DMS53 (cell line): ENCODE measurements at regions not wholly inside any gene's neighbourhood (a gene's known extent, or its start where the extent isn't known, plus 50 kb on each side); places are given as distances from the start of the nearest gene placed in this dataset.

Experiments
- DNase-seq: peaks from one replicate; lab custom pipeline; 2025; lab: John Stamatoyannopoulos, UW

DNA sequence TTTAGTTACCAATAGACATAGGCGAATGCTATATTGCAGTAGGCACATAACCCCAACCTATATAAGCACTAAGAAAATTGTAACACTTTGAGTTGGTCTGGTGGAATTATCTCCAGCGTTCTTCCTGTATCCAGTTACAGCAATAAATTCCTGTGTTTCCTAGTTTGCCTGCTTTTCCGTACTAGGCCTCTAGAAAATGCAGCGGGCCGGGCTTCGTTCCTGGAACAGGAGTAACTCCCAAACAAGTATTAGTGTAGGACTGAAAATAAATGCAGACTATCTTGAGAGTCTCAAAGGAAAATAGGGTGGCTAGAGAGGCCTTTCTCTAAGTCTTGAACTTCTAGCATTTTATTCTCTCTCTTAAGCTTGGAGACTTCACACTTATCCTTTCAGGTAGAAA is 159.8 kb downstream of the OR13H1 start:
- peak; percentile 68 for DNase-seq

DNA sequence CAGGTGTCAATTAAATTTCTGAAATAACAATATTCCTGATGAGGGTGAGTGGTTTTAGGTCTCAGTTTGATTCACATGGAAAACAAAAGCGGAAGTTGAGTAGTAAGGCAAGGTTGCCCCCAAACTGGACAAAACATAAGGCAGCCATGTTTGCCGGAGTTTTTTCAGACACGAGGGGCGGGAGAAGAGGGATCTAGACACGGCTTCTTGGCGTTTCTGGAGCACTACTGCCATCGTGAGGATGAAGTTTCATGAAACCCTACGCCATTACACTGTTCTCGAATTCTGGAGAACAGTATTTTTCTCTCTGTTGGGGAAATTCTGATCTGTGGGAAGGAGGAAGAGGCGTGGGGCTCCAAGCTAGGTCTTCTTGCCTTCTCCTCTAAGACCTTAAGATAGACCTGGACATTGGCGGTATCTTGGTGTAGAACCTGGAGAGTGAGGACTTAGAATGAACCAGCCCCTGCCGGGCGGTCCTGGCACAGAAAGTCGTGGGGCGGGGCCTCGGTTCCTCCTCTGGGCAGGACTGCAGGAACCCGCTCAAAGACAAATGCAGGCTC is 160.3 kb downstream of the OR13H1 start:
- DNase-seq: peak; percentile 92

DNA sequence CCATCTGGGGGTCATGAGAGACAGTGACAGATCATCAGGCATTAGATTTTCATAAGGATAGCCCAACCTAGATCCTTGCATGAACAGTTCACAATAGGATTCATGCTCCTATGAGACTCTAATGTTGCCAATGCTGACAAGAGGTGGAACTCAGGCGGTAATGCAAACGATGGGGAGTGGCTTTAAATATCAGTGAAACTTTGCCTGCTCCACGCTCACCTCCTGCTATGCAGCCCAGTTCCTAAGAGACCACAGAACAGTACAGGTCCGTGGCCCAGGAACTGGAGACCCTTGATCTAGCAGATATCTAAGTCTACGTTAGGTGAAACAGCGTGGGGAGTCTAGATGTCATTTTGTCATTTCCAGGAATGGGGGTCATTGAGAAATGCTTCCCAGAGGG is 165.7 kb downstream of the OR13H1 start:
- DNase-seq: no peak

DNA sequence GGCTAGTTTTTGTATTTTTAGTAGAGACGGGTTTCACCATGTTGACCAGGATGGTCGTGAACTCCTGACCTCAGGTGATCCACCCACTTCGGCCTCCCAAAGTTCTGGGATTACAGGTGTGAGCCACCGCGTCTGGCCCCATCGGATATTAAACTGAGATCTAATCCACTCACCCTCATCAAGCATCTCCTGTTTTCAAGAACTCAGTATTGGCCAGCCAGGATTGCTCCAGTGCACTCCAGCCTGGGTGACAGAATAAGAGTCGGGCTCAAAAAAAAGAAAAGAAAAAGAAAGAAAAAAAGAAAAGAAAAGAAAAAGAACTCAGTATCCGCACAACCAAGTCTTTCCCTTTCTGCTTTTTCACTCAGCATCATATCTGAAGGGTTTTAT is 167.6 kb downstream of the OR13H1 start:
- DNase-seq: no peak

DNA sequence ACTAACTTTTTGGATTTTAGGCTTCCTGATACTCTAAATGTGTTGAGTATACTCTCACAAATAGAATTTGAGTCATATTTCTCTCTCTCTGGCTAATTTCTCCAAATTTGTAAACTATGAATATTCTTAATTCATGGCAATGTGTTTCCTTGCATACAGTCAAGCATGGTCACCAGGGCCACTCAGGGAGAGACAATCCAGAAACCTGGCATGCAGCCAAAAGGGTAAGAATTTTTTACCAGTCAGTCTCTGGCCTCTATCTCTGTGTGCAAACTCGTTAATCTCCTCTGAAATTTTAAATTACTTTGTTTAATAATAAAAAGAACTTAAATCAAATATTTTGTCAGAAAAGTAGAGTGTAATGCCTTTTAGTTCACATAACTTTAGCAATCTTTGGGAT is 179.8 kb downstream of the OR13H1 start:
- no peak for DNase-seq

DNA sequence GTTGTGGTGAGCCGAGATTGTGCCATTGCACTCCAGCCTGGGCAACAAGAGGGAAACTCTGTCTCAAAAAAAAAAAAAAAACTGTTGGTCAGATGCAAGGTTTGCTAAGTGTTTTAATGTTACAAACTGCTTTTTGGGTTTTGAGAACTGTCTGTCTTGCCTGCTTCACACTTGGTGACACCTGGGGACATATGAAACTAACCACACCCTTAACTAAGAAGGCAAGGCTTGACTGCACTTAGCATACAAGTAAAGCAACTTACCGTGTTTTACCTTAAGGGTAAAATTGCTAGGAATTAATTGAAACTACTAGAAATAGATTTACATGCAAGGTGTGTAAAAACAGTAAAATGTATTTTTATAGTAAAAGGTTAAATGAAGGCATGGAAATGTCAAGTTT is 180.4 kb downstream of the OR13H1 start:
- DNase-seq: no peak

DNA sequence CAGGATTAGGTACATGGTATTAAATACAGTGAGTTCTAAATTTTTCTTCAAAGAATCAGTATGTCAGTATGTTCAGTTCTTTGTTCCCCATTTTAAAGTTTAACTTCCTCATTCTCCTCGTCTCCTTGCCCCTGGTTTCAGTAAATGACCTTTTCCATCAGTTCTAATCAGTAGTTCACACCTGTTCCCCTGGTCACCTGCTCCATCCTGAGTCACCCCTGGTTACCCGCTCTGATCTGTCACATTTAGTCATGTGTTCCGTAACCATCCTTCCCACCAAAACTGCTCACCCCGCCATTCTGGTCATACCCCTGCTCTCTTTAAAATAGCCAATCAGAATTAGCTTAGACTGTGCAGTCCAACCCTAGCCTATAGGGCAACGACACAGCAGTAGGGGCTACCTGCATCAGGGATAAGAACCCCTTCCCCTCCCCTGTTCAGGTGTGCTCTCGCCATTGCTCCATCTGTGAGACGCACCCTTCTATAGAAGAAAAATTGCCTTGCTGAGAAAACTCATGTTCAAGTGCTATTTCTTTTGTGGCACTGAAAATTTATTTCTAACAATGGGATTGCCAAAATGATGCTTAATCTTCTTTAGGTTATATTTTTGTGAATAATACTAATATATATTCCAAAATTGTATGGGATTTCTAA is 181.3 kb downstream of the OR13H1 start:
- peak; percentile 16 for DNase-seq

DNA sequence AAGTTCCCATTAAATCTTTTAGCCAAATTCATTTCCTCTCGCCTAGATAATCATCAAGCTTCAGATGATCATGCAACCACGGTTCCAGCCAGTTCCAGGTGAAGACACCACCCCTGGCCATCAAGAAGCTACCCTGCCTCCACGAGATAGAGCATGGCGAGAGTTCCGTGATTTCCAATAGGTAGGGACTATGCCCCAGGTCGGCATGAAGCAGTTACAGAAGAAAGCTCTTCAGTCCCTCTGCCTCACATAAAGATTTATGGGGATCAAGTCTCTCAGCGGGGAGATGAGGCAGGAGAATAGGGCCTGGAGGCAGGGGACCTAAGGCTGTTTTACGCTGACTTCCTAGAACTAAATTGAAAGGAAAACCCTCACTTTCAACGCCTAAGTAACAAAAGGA is 183.9 kb downstream of the OR13H1 start:
- DNase-seq: no peak

DNA sequence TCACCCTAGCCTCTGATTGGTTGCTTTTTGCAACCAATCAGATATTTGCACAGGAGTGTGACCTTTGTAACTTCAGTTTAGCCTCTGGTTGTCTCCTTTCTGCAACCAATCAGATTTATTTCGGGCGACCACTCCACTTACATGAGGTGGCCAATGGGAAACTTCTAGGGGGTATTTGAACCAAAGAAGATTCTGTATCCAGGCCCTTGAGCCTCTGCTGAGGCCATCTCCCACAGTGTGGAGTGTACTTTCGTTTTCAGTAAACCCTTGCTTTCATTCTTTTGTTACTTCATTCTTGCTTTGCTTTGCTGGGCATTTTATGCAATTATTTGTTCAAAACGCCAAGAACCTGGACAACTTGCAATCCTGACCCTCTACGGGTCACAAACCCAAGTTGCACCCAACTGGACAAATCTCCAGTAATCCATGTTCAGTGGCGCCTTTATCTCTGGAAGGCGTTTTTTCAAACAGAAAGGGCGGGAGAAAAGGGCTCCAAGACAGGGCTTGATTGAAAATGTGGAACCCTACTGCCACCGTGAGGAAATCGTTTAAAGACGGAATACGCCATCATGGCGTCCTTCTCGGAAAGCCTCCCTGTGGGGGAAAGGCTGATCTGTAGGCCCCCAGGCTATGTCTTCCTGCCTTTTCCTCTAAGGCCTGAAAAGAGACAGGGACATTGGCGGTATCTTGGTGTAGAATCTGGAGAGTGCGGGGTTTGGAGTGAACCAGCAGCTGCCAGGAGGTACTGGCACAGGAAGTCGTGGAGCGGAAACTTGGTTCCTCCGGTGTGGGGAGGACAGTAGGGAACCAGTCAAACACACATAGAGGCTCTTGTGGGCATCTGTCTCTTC is 184.6 kb downstream of the OR13H1 start:
- peak; percentile 86 for DNase-seq

DNA sequence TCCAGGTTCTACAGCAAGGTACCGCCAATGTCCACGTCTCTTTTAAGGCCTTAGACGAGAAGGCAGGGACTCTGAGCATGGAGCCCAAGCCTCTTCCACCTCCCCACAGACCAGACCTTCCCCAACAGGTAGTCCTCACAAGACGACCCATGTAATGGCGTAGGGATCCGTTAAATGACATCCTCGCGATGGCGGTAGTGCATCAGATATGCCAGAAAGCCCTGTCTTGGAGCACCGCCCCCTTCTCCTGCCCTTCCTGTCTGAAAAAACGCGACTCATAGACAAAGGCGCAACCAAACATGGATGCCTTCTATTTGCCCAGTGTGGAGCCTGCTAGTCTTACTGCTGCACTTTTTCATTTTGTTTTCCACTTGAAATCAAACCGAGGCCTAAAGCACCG is 185.4 kb downstream of the OR13H1 start:
- DNase-seq: peak; percentile 90

DNA sequence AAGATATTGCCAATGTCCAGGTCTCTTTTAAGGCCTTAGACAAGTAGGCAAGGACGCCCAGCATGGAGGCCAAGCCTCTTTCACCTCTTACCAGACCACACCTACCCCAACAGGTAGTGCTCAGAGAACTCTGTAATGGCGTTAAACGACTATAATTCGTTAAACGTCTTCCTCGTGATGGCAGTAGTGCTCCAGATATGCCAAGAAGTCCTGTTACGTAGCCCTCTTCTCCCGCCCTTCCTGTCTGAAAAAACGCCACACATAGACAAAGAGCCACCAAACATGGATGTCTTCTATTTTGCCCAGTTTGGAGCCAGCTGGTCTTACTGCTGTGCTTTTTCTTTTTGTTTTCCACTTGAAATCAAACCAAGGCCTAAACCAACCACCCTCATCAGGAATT is 190.7 kb downstream of the OR13H1 start:
- DNase-seq: no peak

DNA sequence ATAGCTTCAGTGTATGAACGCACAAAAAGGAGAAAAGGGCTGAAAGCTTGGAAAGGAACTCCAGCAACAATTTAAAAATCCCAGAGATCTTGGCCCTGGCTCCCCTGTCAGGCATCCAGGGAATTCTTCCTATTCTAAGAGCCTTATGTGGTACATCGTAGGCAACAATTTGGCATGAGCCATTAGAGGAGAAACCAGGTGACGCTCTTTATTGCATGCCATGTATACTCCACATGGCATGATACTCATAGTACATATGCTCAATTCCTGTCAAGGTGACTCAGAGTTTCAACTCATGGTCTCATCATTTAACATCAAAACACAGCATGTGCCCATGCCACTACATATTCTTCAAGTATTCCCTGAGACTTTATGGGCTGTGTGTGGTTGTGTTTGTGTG is 191.3 kb downstream of the OR13H1 start:
- no peak for DNase-seq

DNA sequence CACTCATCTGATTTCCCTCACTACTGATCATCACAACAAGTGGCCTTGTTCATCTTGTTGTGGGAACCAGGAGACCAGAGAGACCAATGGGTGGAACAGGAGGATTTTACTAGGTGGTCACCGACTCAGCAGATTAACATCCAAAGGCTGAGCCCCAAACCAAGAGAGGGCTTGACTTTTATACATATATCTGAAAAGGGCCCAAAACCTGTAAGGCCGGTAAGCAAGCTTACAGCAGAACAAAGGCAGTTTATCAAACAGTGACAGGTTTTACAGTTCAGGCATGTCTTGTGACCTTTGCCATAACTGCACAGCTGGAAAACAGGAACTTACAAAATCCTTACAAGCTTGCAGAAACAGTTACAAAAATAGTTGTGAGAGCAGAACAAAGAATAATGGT is 195.9 kb downstream of the OR13H1 start:
- DNase-seq: no peak

DNA sequence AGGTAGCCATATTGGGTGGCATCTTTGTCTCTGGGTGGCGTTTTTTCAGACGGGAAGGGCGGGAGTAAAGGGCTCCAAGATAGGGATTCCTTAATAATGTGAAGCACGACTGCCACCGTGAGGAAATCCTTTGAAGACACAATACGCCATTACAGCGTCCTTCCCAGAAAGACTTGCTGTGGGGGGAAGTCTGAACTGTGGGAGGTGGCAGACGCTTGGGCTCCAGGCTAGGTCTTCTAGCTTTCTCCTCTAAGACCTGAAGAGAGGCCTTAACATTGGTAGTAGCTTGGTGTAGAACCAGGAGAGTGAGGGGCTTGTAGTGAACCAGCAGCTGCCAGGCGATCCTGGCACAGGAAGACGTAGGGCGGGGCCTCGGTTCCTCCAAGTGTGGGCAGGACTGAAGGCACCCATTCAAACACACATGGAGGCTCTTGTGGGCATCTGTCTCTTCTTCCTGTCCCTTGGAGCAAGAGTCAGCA is 197.3 kb downstream of the OR13H1 start:
- DNase-seq: no peak

DNA sequence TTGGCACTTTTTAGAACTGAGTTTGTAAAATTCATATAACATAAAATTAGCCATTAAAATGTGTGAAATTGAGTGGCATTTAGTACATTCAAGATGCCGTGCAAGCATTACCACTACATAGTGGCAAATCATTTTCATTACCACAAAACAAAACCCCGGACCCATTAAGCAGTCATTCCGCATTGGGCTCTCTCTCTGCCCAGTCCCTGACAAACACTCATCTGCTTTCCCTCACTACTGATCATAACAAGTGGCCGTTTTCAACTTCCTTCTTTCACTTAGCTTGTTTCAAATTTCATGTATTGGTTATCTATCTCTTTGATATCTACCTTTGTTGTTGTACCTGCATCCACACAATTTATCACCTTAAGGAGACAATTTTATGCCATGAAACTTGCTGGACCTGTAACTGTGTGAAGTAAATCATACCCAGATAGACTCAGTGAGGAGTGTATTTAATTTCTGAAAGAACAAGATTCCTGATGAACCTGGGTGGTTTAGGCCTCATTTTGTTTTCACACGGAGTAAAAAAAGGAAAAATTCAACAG is 202.1 kb downstream of the OR13H1 start:
- DNase-seq: peak; percentile 56

DNA sequence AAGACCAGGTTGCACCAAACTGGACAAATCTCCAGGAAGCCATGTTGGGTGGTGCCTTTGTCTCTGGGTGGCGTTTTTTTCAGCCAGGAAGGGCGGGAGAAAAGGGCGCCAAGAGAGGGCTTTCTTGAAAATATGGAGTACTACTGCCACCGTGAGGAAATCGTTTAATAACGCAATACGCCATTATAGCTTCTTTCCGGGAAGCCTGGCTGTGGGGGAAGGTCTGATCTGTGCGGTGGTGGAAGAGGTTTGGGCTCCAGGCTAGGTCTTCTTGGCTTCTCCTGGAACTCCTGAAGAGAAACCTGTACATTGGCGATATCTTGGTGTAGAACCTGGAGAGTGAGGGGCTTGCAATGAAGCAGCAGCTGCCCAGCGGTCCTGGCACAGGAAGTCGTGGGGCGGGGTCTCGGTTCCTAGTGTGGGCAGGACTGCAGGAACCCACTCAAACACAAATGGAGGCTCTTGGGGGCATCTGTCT is 202.7 kb downstream of the OR13H1 start:
- peak; percentile 93 for DNase-seq

DNA sequence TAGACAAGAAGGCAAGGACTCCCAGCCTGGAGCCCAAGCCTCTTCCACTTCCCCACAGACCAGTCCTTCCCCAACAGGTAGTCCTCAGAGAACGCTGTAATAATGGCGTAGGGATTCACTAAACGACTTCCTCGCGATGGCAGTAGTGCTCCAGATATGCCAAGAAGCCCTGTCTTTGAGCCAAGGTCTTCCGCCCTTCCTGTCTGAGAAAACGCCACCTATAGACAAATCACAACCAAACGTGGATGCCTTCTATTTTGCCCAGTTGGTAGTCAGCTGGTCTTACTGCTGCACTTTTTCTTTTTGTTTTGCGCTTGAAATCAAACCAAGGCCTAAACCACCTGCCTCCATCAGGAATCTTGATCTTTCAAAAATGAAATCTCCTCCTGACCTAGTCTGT is 203.3 kb downstream of the OR13H1 start:
- peak; percentile 87 for DNase-seq

DNA sequence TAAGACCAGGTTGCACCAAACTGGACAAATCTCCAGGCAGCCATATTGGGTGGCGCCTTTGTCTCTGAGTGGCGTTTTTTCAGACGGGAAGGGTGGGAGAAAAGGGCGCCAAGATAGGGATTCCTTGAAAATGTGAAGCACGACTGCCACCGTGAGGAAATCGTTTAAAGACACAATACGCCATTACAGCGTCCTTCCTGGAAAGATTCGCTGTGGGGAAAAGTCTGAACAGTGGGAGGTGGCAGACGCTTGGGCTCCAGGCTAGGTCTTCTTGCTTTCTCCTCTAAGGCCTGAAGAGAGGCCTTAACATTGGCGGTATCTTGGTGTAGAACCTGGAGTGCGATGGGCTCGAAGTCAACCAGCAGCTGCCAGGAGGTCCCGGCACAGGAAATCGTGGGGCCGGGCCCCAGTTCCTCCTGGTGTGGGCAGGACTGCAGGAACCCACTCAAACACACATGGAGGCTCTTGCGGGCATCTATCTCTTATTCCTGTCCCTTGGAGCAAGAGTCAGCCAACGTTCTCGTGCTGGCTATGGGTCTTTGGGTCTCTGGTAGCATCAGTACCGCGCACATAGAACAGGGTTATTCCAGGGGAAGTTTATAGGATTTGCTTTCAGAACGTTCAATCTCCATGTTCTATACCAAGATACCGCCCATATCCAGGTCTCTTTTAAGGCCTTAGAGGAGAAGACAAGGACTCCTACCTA is 208.8 kb downstream of the OR13H1 start:
- DNase-seq: peak; percentile 84

DNA sequence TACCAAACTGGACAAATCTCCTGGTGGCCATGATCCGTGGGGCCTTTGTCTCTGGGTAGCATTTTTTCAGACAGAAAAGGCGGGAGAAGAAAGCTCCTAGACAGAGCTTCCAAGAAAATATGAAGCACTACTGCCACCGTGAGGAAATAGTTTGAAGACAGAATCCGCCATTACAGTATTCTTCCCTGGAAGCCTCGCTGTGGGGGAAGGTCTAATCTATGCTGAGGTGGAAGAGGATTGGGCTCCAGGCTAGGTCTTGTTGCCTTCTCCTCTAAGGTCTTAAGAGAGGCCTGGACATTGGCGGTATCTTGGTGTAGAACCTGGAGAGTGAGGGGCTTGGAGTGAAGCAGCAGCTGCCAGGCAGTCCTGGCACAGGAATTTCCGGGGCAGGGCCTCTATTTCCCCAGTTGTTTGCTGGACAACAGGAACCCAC is 218.9 kb downstream of the OR13H1 start:
- peak; percentile 10 for DNase-seq

DNA sequence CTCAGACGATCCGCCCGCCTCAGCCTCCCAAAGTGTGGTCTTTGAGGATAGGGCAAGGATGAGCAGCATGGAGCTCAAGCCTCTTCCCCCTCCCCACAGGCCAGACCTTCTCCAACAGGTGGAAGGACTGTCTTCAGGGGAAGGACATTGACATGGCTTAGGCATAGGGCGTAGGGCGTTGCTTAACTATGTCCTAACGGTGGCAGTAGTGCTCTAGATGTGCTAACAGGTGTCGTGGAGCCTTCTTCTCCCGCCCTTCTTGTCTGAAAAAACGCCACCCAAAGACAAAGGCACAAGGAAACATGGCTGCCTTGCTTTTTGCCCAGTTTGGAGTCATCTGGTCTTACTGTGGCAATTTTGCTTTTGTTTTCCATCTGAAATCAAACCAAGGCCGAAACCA is 219.8 kb downstream of the OR13H1 start:
- peak; percentile 6 for DNase-seq

DNA sequence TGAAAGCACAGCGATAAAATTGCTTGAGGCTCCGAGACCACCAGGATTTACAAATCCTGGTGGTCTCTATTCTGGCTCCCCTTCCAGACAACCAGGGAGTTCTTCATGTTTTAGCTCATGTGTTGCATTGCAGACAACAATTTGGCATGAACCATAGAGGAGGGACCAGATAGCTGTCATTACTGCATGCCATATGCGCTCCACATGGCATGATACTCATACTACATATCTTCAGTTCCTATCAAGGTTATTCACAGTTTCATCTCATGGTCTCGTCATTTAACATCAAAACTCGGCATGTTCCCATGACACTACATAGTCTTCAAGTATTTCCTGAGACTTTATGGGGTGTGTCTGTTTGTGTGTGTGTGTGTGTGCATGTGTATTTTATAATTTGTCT is 220.3 kb downstream of the OR13H1 start:
- no peak for DNase-seq
